Right cardiac atrium (tissue), 5 donors: ENCODE measurements at regions not wholly inside any gene's neighbourhood (a gene's known extent, or its start where the extent isn't known, plus 50 kb on each side); places are given as distances from the start of the nearest gene placed in this dataset.
"Not testable (repeated sequence)": the region's sequence is repeated elsewhere in the genome, so short reads cannot be mapped to it uniquely, and the experiment has no call there.

Source experiments
- ATAC-seq, 2 donors: fragments of 200-7000 bp; cut with Tn5 transposase; one replicate each; pipeline versions ENCODE4 v1.8.0 to v1.9.1; 2020; ENCODE audit warnings: moderate library complexity in 2 of 2, mild to moderate bottlenecking in 1 of 2
- DNase-seq, 3 donors: peaks; one replicate each; pipeline ENCODE4 v3.0.0-alpha.2; 2020
- H3K27ac ChIP-seq: one replicate; pipeline ENCODE4 v1.5.1; 2013; ENCODE audit warnings: mild to moderate bottlenecking, low read length, control low read depth, moderate library complexity
- H3K27me3 ChIP-seq: one replicate; pipeline ENCODE4 v1.6.1; 2013; ENCODE audit not compliant: control insufficient read depth, insufficient read depth
- H3K4me1 ChIP-seq: one replicate; pipeline ENCODE4 v1.6.1; 2013; ENCODE audit warnings: low read length; ENCODE audit not compliant: control insufficient read depth, insufficient read depth
- H3K4me3 ChIP-seq: one replicate; pipeline ENCODE4 v1.5.1; 2013; ENCODE audit warnings: low read length, control low read depth
- H3K9me3 ChIP-seq: one replicate; pipeline ENCODE4 v1.6.1; 2013; ENCODE audit warnings: low read length; ENCODE audit not compliant: control insufficient read depth
- WGBS: extraction: QIAGEN DNeasy Blood & Tissue Kit; methylation state at CpG from one replicate; pipeline ENCODE4 v1.1.7; 2013; 5-methylcytosine and 5-hydroxymethylcytosine counted together
- intact Hi-C, 4 donors: fragments of 100-400 bp; cut with DNase I; formaldehyde crosslinking; loops; one replicate each; pipeline versions ENCODE4 v1.11.0 to v1.14.0; 2022 to 2023
- donor health status: healthy with polysubstance abuse.
- donor health status: DM: no; HTN: yes; CAD: no.
- donor health status: DM: no; HTN: no; CAD: no.
- donor health status: DM: no; HTN: yes; CAD: no; lungs with severe emphysema.
- donor health status: DM: yes; HTN: yes; CAD: no.

GRCh38 chr9:108442627-108443018 is 413.2 kb downstream of the ACTL7B start:
- intact Hi-C loops, result no loop called here
- ATAC-seq, result no peak
- no peaks in the 10 kb centered on the region for H3K9me3 ChIP-seq
- no peak for DNase-seq
- no peak overlapping the region for H3K27ac ChIP-seq
- WGBS, result 93% methylated on average over 3 of the region's 3 CpGs
- H3K4me3 ChIP-seq, result no peak overlapping the region
- no peaks in the 10 kb centered on the region for H3K27me3 ChIP-seq
- H3K4me1 ChIP-seq, result no peaks in the 10 kb centered on the region

- DNase-seq (no peak), ATAC-seq (no peak)
- intact Hi-C loops, result no loop called here
- Histone ChIP-seq H3K27me3 (no peaks in the 10 kb centered on the region), H3K4me1 (no peaks in the 10 kb centered on the region), H3K27ac (no peak overlapping the region), H3K9me3 (no peaks in the 10 kb centered on the region), H3K4me3 (no peak overlapping the region)
Measured at GRCh38 chr9:108441726-108442125, 414.1 kb downstream of the ACTL7B start.

GRCh38 chr9:108441251-108441650 is 414.5 kb downstream of the ACTL7B start:
- Histone ChIP-seq H3K27me3 (no peaks in the 10 kb centered on the region), H3K9me3 (no peaks in the 10 kb centered on the region), H3K27ac (no peak overlapping the region), H3K4me3 (no peak overlapping the region), H3K4me1 (no peaks in the 10 kb centered on the region)
- intact Hi-C loops, result no loop called here
- WGBS, result 64% methylated on average over 3 of the region's 3 CpGs
- ATAC-seq (no peak), DNase-seq (no peak)

GRCh38 chr9:108439947-108440346 is 415.8 kb downstream of the ACTL7B start:
- Histone ChIP-seq H3K4me1 (no peaks in the 10 kb centered on the region), H3K9me3 (no peaks in the 10 kb centered on the region), H3K4me3 (no peak overlapping the region), H3K27ac (no peak overlapping the region), H3K27me3 (no peaks in the 10 kb centered on the region)
- DNase-seq, result no peak
- peak in 1 of 2 donors; percentile 19 for ATAC-seq
- 74% methylated on average over 3 of the region's 3 CpGs for WGBS
- intact Hi-C loops, result no loop called here

- intact Hi-C loops, result no loop called here
- ATAC-seq, result no peak
- Histone ChIP-seq H3K27ac (no peak overlapping the region), H3K9me3 (no peaks in the 10 kb centered on the region), H3K27me3 (no peaks in the 10 kb centered on the region), H3K4me3 (no peak overlapping the region), H3K4me1 (no peaks in the 10 kb centered on the region)
- DNase-seq, result no peak
- WGBS, result 87% methylated on average over 1 of the region's 1 CpG
Measured at GRCh38 chr9:108437656-108438055, 418.1 kb downstream of the ACTL7B start.

- WGBS, result 85% methylated on average over 4 of the region's 4 CpGs
- no peak overlapping the region for H3K27ac ChIP-seq
- ATAC-seq (no peak), DNase-seq (no peak)
- H3K9me3 ChIP-seq, result no peaks in the 10 kb centered on the region
- no peaks in the 10 kb centered on the region for H3K4me1 ChIP-seq
- H3K4me3 ChIP-seq, result no peak overlapping the region
- intact Hi-C loops, result no loop called here
- H3K27me3 ChIP-seq, result no peaks in the 10 kb centered on the region
Measured at GRCh38 chr9:108436448-108436847, 419.3 kb downstream of the ACTL7B start.

- Histone ChIP-seq H3K9me3 (no peaks in the 10 kb centered on the region), H3K27ac (no peak overlapping the region), H3K4me3 (no peak overlapping the region), H3K27me3 (no peaks in the 10 kb centered on the region), H3K4me1 (no peaks in the 10 kb centered on the region)
- WGBS, result 82% methylated on average over 2 of the region's 2 CpGs
- no peak for ATAC-seq
- intact Hi-C loops, result no loop called here
- DNase-seq, result no peak
Measured at GRCh38 chr9:108434502-108434901, 421.3 kb downstream of the ACTL7B start.

GRCh38 chr9:108434036-108434435 is 421.8 kb downstream of the ACTL7B start:
- Histone ChIP-seq H3K4me3 (no peak overlapping the region), H3K4me1 (no peaks in the 10 kb centered on the region), H3K27ac (no peak overlapping the region), H3K27me3 (no peaks in the 10 kb centered on the region), H3K9me3 (no peaks in the 10 kb centered on the region)
- intact Hi-C loops, result no loop called here
- ATAC-seq (no peak), DNase-seq (no peak)
- 69% methylated on average over 2 of the region's 2 CpGs for WGBS

- 96% methylated on average over 2 of the region's 2 CpGs for WGBS
- Histone ChIP-seq H3K27ac (no peak overlapping the region), H3K27me3 (no peaks in the 10 kb centered on the region), H3K4me1 (no peaks in the 10 kb centered on the region), H3K4me3 (no peak overlapping the region), H3K9me3 (no peaks in the 10 kb centered on the region)
- intact Hi-C loops, result no loop called here
- ATAC-seq, result no peak
- no peak for DNase-seq
Measured at GRCh38 chr9:108430655-108431054, 425.1 kb downstream of the ACTL7B start.

- DNase-seq (no peak), ATAC-seq (no peak)
- intact Hi-C loops, result no loop called here
- Histone ChIP-seq H3K27ac (no peak overlapping the region), H3K4me1 (no peaks in the 10 kb centered on the region), H3K9me3 (no peaks in the 10 kb centered on the region), H3K4me3 (no peak overlapping the region), H3K27me3 (no peaks in the 10 kb centered on the region)
- WGBS, result 93% methylated on average over 3 of the region's 3 CpGs
Measured at GRCh38 chr9:108427751-108428150, 428.0 kb downstream of the ACTL7B start.

- ATAC-seq, H3K4me1 ChIP-seq, DNase-seq, intact Hi-C loops, H3K4me3 ChIP-seq, H3K27ac ChIP-seq, H3K9me3 ChIP-seq, H3K27me3 ChIP-seq: not testable (repeated sequence)
- WGBS, result 92% methylated on average over 3 of the region's 3 CpGs
Measured at GRCh38 chr9:108426421-108426940, 429.3 kb downstream of the ACTL7B start.

- Histone ChIP-seq H3K4me1 (no peaks in the 10 kb centered on the region), H3K4me3 (no peak overlapping the region), H3K27me3 (no peaks in the 10 kb centered on the region), H3K9me3 (no peaks in the 10 kb centered on the region), H3K27ac (no peak overlapping the region)
- DNase-seq, result no peak
- 89% methylated on average over 9 of the region's 9 CpGs for WGBS
- ATAC-seq, result no peak
- intact Hi-C loops, result no loop called here
Measured at GRCh38 chr9:108423433-108423832, 432.4 kb downstream of the ACTL7B start.
